ENCODE measurements at regions not wholly inside any gene's neighbourhood (a gene's known extent, or its start where the extent isn't known, plus 50 kb on each side); places are given as distances from the start of the nearest gene placed in this dataset.

- TF ChIP-seq CTCF (IDR thresholded peaks at IDR 0.05; ENCODE audit: insufficient read depth, low read length), result no peak
- no peak for TF ChIP-seq POLR2AphosphoS5 (IDR thresholded peaks at IDR 0.05; ENCODE audit: low read depth)
- no peak for TF ChIP-seq REST (IDR thresholded peaks at IDR 0.05; ENCODE audit: insufficient replicate concordance, low read depth)
Observed at GRCh38 chr2:78775291-78775690, 250.2 kb upstream of the REG3G start.
